ENCODE measurements at regions not wholly inside any gene's neighbourhood (a gene's known extent, or its start where the extent isn't known, plus 50 kb on each side); places are given as distances from the start of the nearest gene placed in this dataset.

GRCh38 chr1:68770817-68771216 is 273.9 kb upstream of the DEPDC1 start:
- TF ChIP-seq CTCF (IDR thresholded peaks at IDR 0.05 in 4 of 5, conservative IDR thresholded peaks at IDR 0.05 in 1 of 5) (no peak), POLR2A (IDR thresholded peaks at IDR 0.05) (no peak)

Measured in gastrocnemius medialis (tissue), 4 donors.